Psoas muscle (tissue), 7 donors: ENCODE measurements at regions not wholly inside any gene's neighbourhood (a gene's known extent, or its start where the extent isn't known, plus 50 kb on each side); places are given as distances from the start of the nearest gene placed in this dataset.

Experiments
- ATAC-seq, 4 donors: fragments of 200-7000 bp; cut with Tn5 transposase; one replicate each; pipeline ENCODE4 v1.9.1; 2020; ENCODE audit warnings: moderate library complexity in 3 of 4, mild to moderate bottlenecking in 2 of 4
- DNase-seq, 2 donors: peaks; one replicate each; pipeline ENCODE4 v3.0.0-alpha.2; 2020
- H3K27ac ChIP-seq: fragments of 200-600 bp; one replicate; pipeline ENCODE4 v1.8.0; 2022
- H3K27me3 ChIP-seq, 3 donors: fragments of 200-600 bp in 1 of 3; one replicate each; pipeline versions ENCODE4 v1.6.1 to v1.8.0; 2013 to 2022; ENCODE audit warnings: low read length in 2 of 3, mild to moderate bottlenecking in 2 of 3, moderate library complexity in 1 of 3; ENCODE audit not compliant: insufficient read depth in 3 of 3
- H3K36me3 ChIP-seq, 2 donors: fragments of 200-600 bp in 1 of 2; one replicate each; pipeline versions ENCODE4 v1.6.1 to v1.8.0; 2013 to 2022; ENCODE audit warnings: low read depth in 1 of 2, mild to moderate bottlenecking in 1 of 2, moderate library complexity in 1 of 2; ENCODE audit not compliant: insufficient read depth in 1 of 2
- H3K4me1 ChIP-seq: fragments of 200-600 bp; one replicate; pipeline ENCODE4 v1.8.0; 2022
- H3K4me3 ChIP-seq: fragments of 200-600 bp; one replicate; pipeline ENCODE4 v1.8.0; 2022; ENCODE audit warnings: mild to moderate bottlenecking
- H3K9me3 ChIP-seq: fragments of 200-600 bp; one replicate; pipeline ENCODE4 v1.8.0; 2022
- WGBS, 3 donors: extraction: QIAGEN DNeasy Blood & Tissue Kit; methylation state at CpG; one replicate each; pipeline versions ENCODE4 v1.1.6 to v1.1.7; 2013; 5-methylcytosine and 5-hydroxymethylcytosine counted together
- intact Hi-C, 2 donors: fragments of 100-400 bp; cut with DNase I; formaldehyde crosslinking; loops; one replicate each; pipeline versions ENCODE4 v1.11.0 to v1.14.2; 2022
- TF ChIP-seq, protein P1 (sequence below): fragments of 200-600 bp; IDR thresholded peaks from one replicate; pipeline ENCODE4 v1.8.0; 2022; ENCODE audit warnings: antibody characterized with exemption
- donor health status: healthy with polysubstance abuse.
- donor health status: DM: no; HTN: no; CAD: no; lungs with moderate emphysema.
- donor health status: Bipolar disorder and iron deficiency.
- donor health status: healthy.
- donor health status: DM: yes; HTN: yes; CAD: no.
- donor health status: DM: no; HTN: no; CAD: no.
- donor health status: DM: yes; HTN: yes; CAD: no.

DNA sequence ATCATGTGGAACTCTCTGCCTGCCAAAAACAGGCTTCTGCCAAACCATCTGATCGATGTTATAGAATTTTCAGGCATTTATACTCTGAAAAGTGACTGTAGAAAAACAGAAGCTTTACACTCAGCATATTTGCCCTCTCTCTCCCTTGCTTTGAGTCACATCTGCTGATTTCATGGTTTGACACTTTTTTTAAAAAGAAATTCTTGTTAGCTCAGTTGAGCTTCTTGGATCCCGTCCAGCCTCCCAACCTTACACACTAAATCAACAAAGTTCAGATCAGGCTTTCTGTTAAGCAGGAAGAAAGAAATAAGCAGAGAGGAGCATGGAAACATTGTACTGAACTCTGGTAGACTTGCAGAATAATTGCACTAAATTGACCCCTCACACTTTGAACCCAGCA, 193.6 kb upstream of the SEL1L start:
- intact Hi-C loops, result no loop called here
- Histone ChIP-seq H3K4me1 (no peaks in the 10 kb centered on the region), H3K4me3 (no peak overlapping the region), H3K9me3 (no peaks in the 10 kb centered on the region), H3K27me3 (no peaks in the 10 kb centered on the region), H3K27ac (no peak overlapping the region), H3K36me3 (no peaks in the 10 kb centered on the region)
- 6 to 9% (median 8%) methylated on average over 2 of the region's 2 CpGs for WGBS, 3 donors
- no peak for ATAC-seq
- TF ChIP-seq, protein P1, sequence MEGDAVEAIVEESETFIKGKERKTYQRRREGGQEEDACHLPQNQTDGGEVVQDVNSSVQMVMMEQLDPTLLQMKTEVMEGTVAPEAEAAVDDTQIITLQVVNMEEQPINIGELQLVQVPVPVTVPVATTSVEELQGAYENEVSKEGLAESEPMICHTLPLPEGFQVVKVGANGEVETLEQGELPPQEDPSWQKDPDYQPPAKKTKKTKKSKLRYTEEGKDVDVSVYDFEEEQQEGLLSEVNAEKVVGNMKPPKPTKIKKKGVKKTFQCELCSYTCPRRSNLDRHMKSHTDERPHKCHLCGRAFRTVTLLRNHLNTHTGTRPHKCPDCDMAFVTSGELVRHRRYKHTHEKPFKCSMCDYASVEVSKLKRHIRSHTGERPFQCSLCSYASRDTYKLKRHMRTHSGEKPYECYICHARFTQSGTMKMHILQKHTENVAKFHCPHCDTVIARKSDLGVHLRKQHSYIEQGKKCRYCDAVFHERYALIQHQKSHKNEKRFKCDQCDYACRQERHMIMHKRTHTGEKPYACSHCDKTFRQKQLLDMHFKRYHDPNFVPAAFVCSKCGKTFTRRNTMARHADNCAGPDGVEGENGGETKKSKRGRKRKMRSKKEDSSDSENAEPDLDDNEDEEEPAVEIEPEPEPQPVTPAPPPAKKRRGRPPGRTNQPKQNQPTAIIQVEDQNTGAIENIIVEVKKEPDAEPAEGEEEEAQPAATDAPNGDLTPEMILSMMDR, result no peak
- DNase-seq, result no peak

DNA sequence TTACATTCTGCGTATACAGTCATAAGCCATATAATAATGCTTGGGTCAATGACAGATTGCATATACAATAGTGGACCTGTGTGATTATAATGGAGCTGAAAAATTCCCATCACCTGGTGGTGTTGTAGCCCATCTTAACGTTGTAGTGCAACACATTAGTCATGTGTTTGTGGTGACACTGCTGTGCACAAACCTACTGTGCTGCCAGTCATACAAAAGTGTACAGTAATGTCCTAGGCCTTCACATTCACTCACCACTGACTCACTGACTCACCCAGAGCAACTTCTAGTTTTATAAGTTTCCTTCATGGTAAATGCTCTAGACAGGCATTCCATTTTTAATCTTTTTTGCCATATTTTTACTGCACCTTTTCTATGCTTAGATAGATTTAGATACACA, 194.8 kb upstream of the SEL1L start:
- Histone ChIP-seq H3K27ac (no peak overlapping the region), H3K4me1 (no peaks in the 10 kb centered on the region), H3K27me3 (no peaks in the 10 kb centered on the region), H3K4me3 (no peak overlapping the region), H3K36me3 (no peaks in the 10 kb centered on the region), H3K9me3 (no peaks in the 10 kb centered on the region)
- ATAC-seq, result no peak
- DNase-seq, result no peak
- TF ChIP-seq, protein P1, result no peak
- 73 to 76% (median 74%) methylated on average over 2 of the region's 2 CpGs for WGBS, 3 donors
- intact Hi-C loops, result no loop called here

DNA sequence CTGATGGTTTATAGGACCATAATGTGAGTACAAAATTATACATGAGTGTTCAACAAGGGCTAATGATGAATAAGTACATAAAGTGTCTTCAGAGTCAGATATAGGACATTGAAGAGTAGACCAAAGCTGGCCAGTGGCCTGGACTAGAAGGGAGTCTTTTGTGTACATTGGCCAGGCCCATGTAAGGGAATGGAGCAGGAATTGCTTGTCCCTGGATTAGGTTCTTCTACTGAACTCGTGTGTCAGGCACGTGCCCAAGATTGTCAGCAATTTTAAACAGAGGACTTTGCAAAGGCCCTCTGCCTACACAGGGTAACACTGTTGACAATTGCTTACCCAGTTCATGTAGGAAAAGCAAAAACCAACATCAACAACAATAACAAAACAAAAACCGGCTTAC, 196.0 kb upstream of the SEL1L start:
- no peaks in the 10 kb centered on the region for H3K9me3 ChIP-seq
- H3K36me3 ChIP-seq, result no peaks in the 10 kb centered on the region
- 63 to 80% (median 70%) methylated on average over 3 of the region's 3 CpGs for WGBS, 3 donors
- no peak overlapping the region for H3K27ac ChIP-seq
- DNase-seq (no peak), ATAC-seq (no peak)
- intact Hi-C loops, result no loop called here
- H3K4me1 ChIP-seq, result no peaks in the 10 kb centered on the region
- H3K27me3 ChIP-seq, result no peaks in the 10 kb centered on the region
- no peak overlapping the region for H3K4me3 ChIP-seq
- TF ChIP-seq, protein P1, result no peak

DNA sequence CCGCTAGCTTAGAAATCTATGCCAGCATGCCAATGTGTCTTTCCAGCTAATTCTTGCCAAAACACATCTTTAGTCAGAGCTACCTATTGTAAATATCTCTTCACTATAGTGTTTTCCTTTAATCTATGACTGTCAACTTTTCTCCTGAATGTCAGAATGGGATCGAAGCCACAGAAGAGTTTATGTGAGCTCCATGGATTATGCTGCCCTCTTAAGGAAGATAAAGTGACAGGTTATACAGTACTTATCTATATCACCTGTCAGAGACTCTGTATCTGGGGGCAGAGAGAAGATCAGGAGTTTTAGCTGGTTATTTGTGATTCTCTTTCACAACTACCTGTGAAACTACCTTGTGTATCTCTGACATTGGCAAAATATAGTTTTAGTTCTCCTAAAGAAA, 204.3 kb upstream of the SEL1L start:
- DNase-seq (no peak), ATAC-seq (no peak)
- TF ChIP-seq, protein P1, result no peak
- WGBS, 3 donors, result 84 to 92% (median 86%) methylated on average over 2 of the region's 2 CpGs
- Histone ChIP-seq H3K27ac (no peak overlapping the region), H3K36me3 (no peaks in the 10 kb centered on the region), H3K9me3 (no peaks in the 10 kb centered on the region), H3K4me1 (no peaks in the 10 kb centered on the region), H3K4me3 (no peak overlapping the region), H3K27me3 (no peaks in the 10 kb centered on the region)
- intact Hi-C loops, result no loop called here

DNA sequence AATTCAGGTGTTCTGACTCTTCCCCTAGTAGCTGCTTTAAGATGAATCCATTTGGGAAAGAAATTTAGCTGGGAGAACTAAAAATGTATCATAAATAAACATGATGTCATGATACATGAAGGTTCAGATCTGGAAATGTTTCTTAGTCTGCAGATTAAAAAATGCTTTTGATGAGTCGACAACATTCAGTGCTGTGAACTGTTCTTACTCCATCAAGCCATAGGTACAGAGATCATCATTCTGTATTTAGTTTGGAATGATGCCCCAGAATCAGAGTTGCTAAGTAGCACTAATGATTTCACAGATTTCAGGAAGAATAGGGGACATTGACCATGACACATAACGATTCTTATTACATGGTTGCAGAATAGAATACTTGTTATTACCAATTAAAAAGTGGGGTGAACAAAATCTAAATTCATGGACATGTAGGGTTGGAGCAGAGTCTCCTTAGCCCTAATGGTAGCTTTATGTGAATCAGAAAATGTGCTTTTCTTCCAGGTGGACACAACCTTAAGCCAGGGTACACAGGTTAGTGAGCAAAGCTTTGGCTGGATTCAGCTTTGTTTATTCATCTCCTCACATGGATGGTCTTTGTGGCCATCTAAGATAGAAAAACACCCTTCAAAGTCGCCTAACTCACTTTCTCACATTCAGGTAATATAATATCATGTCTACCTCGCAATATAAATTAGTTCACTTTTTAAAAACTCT, 205.4 kb upstream of the SEL1L start:
- ATAC-seq (no peak), DNase-seq (no peak)
- intact Hi-C loops, result no loop called here
- no peaks in the 10 kb centered on the region for H3K36me3 ChIP-seq
- no peaks in the 10 kb centered on the region for H3K27me3 ChIP-seq
- TF ChIP-seq, protein P1, result no peak
- H3K9me3 ChIP-seq, result no peaks in the 10 kb centered on the region
- H3K4me1 ChIP-seq, result no peaks in the 10 kb centered on the region
- H3K4me3 ChIP-seq, result no peak overlapping the region
- no peak overlapping the region for H3K27ac ChIP-seq
- WGBS, 3 donors, result 76 to 80% (median 79%) methylated on average over 4 of the region's 4 CpGs
